IMR-90 (cell line): ENCODE measurements at regions not wholly inside any gene's neighbourhood (a gene's known extent, or its start where the extent isn't known, plus 50 kb on each side); places are given as distances from the start of the nearest gene placed in this dataset.

ENCODE experiments used
- ATAC-seq: fragments of 200-7000 bp; cut with Tn5 transposase; 2 replicates; pipeline ENCODE4 v1.9.1; 2020; ENCODE audit warnings: low read depth, mild to moderate bottlenecking, moderate library complexity
- BruUV-seq: library from RNA; stranded (reverse); fragments of 400-500 nt; replicated peaks from 2 replicates; lab custom pipeline; 2021; lab: Mats Ljungman, UMichigan
- CTCF ChIA-PET: fragments of 300-600 bp; formaldehyde crosslinking; extraction: SDS; loops from one replicate; lab custom pipeline; 2021; ENCODE audit warnings: antibody characterized with exemption; lab: Yijun Ruan, JAX
- POLR2A ChIA-PET: fragments of 300-600 bp; sonication (Branson Sonifier 250); formaldehyde crosslinking; loops from one replicate; lab custom pipeline; 2022; ENCODE audit warnings: antibody characterized with exemption; ENCODE audit not compliant: unreplicated experiment; lab: Charles Lee
- DNase-seq: peaks from one replicate; pipeline ENCODE4 v3.0.0; 2013
- H2AFZ ChIP-seq: replicated peaks from 2 replicates; pipeline ENCODE3; 2013; ENCODE audit warnings: low read length, mild to moderate bottlenecking; ENCODE audit not compliant: poor library complexity
- H2AK5ac ChIP-seq: 2 replicates; pipeline ENCODE4 v1.6.1; 2013; ENCODE audit warnings: low read depth, low read length, inconsistent platforms
- H2AK9ac ChIP-seq: replicated peaks from 2 replicates; pipeline ENCODE3; 2013; ENCODE audit warnings: mild to moderate bottlenecking, low read depth, low read length, moderate library complexity; ENCODE audit not compliant: poor library complexity
- H2BK120ac ChIP-seq: 2 replicates; pipeline ENCODE4 v1.6.1; 2013; ENCODE audit warnings: low read depth, low read length, inconsistent platforms
- H2BK15ac ChIP-seq: 3 replicates; pipeline ENCODE4 v1.6.1; 2013; ENCODE audit warnings: low read depth, low read length, inconsistent platforms
- H2BK20ac ChIP-seq: 2 replicates; pipeline ENCODE4 v1.6.1; 2013; ENCODE audit warnings: low read depth, mild to moderate bottlenecking, inconsistent platforms, low read length, moderate library complexity
- H2BK5ac ChIP-seq: 2 replicates; pipeline ENCODE4 v1.6.1; 2013; ENCODE audit warnings: mild to moderate bottlenecking, low read depth, low read length, inconsistent platforms; ENCODE audit not compliant: poor library complexity, severe bottlenecking
- H3K14ac ChIP-seq: replicated peaks from 2 replicates; pipeline ENCODE4 v1.6.1; 2013; ENCODE audit warnings: low read depth, low read length, inconsistent platforms
- H3K18ac ChIP-seq: 2 replicates; pipeline ENCODE4 v1.6.1; 2013; ENCODE audit warnings: low read depth, low read length, control low read depth
- H3K23ac ChIP-seq: 2 replicates; pipeline ENCODE4 v1.6.1; 2013; ENCODE audit warnings: low read depth, low read length, inconsistent platforms
- H3K27ac ChIP-seq: 2 replicates; pipeline ENCODE4 v1.5.1; 2013; ENCODE audit warnings: mild to moderate bottlenecking, control low read depth, low read length; ENCODE audit not compliant: insufficient read depth
- H3K27me3 ChIP-seq: 2 replicates; pipeline ENCODE4 v1.6.1; 2013; ENCODE audit warnings: low read length; ENCODE audit not compliant: control insufficient read depth, insufficient read depth
- H3K36me3 ChIP-seq: 2 replicates; pipeline ENCODE4 v1.6.1; 2013; ENCODE audit warnings: low read length, mixed read lengths; ENCODE audit not compliant: control insufficient read depth, insufficient read depth
- H3K4ac ChIP-seq: 2 replicates; pipeline ENCODE4 v1.6.1; 2013; ENCODE audit warnings: low read depth, low read length, inconsistent platforms
- H3K4me1 ChIP-seq: 2 replicates; pipeline ENCODE4 v1.6.1; 2013; ENCODE audit warnings: low read length, mixed read lengths; ENCODE audit not compliant: control insufficient read depth, insufficient read depth
- H3K4me2 ChIP-seq: 2 replicates; pipeline ENCODE4 v1.6.1; 2013; ENCODE audit warnings: low read depth, mild to moderate bottlenecking, control low read depth, low read length, moderate library complexity
- H3K4me3 ChIP-seq: 2 replicates; pipeline ENCODE4 v1.5.1; 2013; ENCODE audit warnings: low read depth, mild to moderate bottlenecking, control low read depth, low read length, moderate library complexity; ENCODE audit not compliant: insufficient read depth
- H3K56ac ChIP-seq: 2 replicates; pipeline ENCODE4 v1.6.1; 2013; ENCODE audit warnings: low read length, inconsistent platforms; ENCODE audit not compliant: insufficient read depth; ENCODE audit errors: extremely low read depth
- H3K79me1 ChIP-seq, 2 experiments: 2 replicates each; pipeline ENCODE4 v1.6.1; 2013; ENCODE audit warnings: low read length in 2 of 2, inconsistent platforms in 1 of 2, low read depth in 1 of 2
- H3K9ac ChIP-seq: 2 replicates; pipeline ENCODE4 v1.6.1; 2013; ENCODE audit warnings: low read depth, low read length, control low read depth
- H3K9me1 ChIP-seq: 2 replicates; pipeline ENCODE4 v1.6.1; 2013; ENCODE audit warnings: low read length, inconsistent platforms; ENCODE audit not compliant: insufficient read depth
- H3K9me3 ChIP-seq: 2 replicates; pipeline ENCODE4 v1.6.1; 2013; ENCODE audit warnings: low read length; ENCODE audit not compliant: control insufficient read depth, insufficient read depth
- H4K20me1 ChIP-seq: 2 replicates; pipeline ENCODE4 v1.6.1; 2013; ENCODE audit warnings: low read length, inconsistent platforms; ENCODE audit not compliant: insufficient read depth
- H4K5ac ChIP-seq: 2 replicates; pipeline ENCODE4 v1.6.1; 2013; ENCODE audit warnings: mild to moderate bottlenecking, low read depth, low read length, control low read depth
- H4K8ac ChIP-seq, 2 experiments: 2 replicates each; pipeline ENCODE4 v1.6.1; 2013; ENCODE audit warnings: low read depth in 2 of 2, low read length in 2 of 2, control low read depth in 1 of 2, inconsistent platforms in 1 of 2
- H4K91ac ChIP-seq: 2 replicates; pipeline ENCODE4 v1.6.1; 2013; ENCODE audit warnings: low read depth, low read length, inconsistent platforms; ENCODE audit not compliant: insufficient read depth
- BHLHE40 ChIP-seq: fragments of 150-350 bp; IDR thresholded peaks from 2 replicates; pipeline ENCODE4 v1.6.1; 2016; ENCODE audit warnings: mild to moderate bottlenecking, low read depth, low read length
- CEBPB ChIP-seq: IDR thresholded peaks from 2 replicates; pipeline ENCODE4 v1.6.1; 2012; ENCODE audit warnings: low read depth, low read length, improper control_type of control experiment
- CHD1 ChIP-seq: IDR thresholded peaks from 2 replicates; pipeline ENCODE4 v1.6.1; 2012; ENCODE audit warnings: low read depth, low read length, improper control_type of control experiment
- ELK1 ChIP-seq: fragments of 150-350 bp; IDR thresholded peaks from 2 replicates; pipeline ENCODE4 v1.6.1; 2016; ENCODE audit warnings: low read depth, mild to moderate bottlenecking, low read length, moderate library complexity, borderline replicate concordance
- FOS ChIP-seq: fragments of 150-350 bp; IDR thresholded peaks from 2 replicates; pipeline ENCODE4 v1.6.1; 2016; ENCODE audit warnings: low read depth, low read length
- MAZ ChIP-seq: IDR thresholded peaks from 2 replicates; pipeline ENCODE4 v1.6.1; 2012; ENCODE audit warnings: low read depth, mild to moderate bottlenecking, low read length, improper control_type of control experiment, moderate library complexity, borderline replicate concordance
- MXI1 ChIP-seq: IDR thresholded peaks from 2 replicates; pipeline ENCODE4 v1.6.1; 2012; ENCODE audit warnings: low read depth, mild to moderate bottlenecking, low read length, moderate library complexity, borderline replicate concordance
- POLR2A ChIP-seq: IDR thresholded peaks from 2 replicates; pipeline ENCODE4 v1.6.1; 2012; ENCODE audit warnings: mild to moderate bottlenecking, low read depth, low read length
- RAD21 ChIP-seq: IDR thresholded peaks from 2 replicates; pipeline ENCODE4 v1.6.1; 2012; ENCODE audit warnings: low read length, improper control_type of control experiment
- RCOR1 ChIP-seq: IDR thresholded peaks from 2 replicates; pipeline ENCODE4 v1.6.1; 2012; ENCODE audit warnings: mild to moderate bottlenecking, low read length, improper control_type of control experiment; ENCODE audit not compliant: insufficient replicate concordance
- RFX5 ChIP-seq: IDR thresholded peaks from 2 replicates; pipeline ENCODE4 v1.8.0; 2012; ENCODE audit warnings: low read depth, mild to moderate bottlenecking, low read length, moderate library complexity
- SMC3 ChIP-seq: fragments of 150-350 bp; IDR thresholded peaks from 2 replicates; pipeline ENCODE4 v1.6.1; 2016; ENCODE audit warnings: low read depth, mild to moderate bottlenecking, antibody characterized with exemption, low read length, moderate library complexity
- USF2 ChIP-seq: fragments of 150-350 bp; IDR thresholded peaks from 2 replicates; pipeline ENCODE4 v1.6.1; 2017; ENCODE audit warnings: mild to moderate bottlenecking, antibody characterized with exemption, low read length, low read depth
- whole genome bisulfite sequencing, 2 experiments: methylation state at CpG; one replicate each; pipeline versions ENCODE4 v1.1.5 to v1.1.7; 2013; ENCODE audit warnings: missing lambda C conversion rate in 2 of 2; ENCODE audit not compliant: insufficient read length in 1 of 2; ENCODE audit errors: extremely low coverage in 2 of 2; 5-methylcytosine and 5-hydroxymethylcytosine counted together
- dilution Hi-C: fragments of 300-500 bp; cut with HindIII; formaldehyde crosslinking; loops from one replicate; pipeline ENCODE4 v1.14.3; 2018; ENCODE audit warnings: low sequenced_read_pairs; ENCODE audit not compliant: unreplicated experiment
- in situ Hi-C: fragments of 300-500 bp; cut with MboI; formaldehyde crosslinking; loops from 3 replicates; pipeline ENCODE4 v1.14.3; 2019; ENCODE audit warnings: low sequenced_read_pairs, inconsistent platforms, mixed read lengths
- intact Hi-C: fragments of 100-400 bp; cut with micrococcal nuclease; formaldehyde crosslinking; loops from 2 replicates; pipeline ENCODE4 v1.10.0; 2022

GRCh38 chr2:67641312-67642045, 244.3 kb downstream of the ETAA1 start:
- intact Hi-C loops, result no loop called here
- DNase-seq, result no peak
- H3K4me3 ChIP-seq, result no peak overlapping the region
- H3K79me1 ChIP-seq, result no peaks in the 10 kb centered on the region
- H3K9me3 ChIP-seq, result no peaks in the 10 kb centered on the region
- H2BK20ac ChIP-seq, result no peak overlapping the region
- H3K4me1 ChIP-seq, result no peaks in the 10 kb centered on the region; the same call in 1 of the 2 replicates
- no CpG with 5 or more reads among the region's 3 CpGs for WGBS, 2 experiments
- H4K91ac ChIP-seq, result no peak overlapping the region
- in situ Hi-C loops, result loop anchor here (10.0 to 25.0 kb wide), 3 partner anchors 404 to 1207 kb away; partner anchors contain the start of gene MEIS1
- H3K23ac ChIP-seq, result no peak overlapping the region
- no TSS peak for BruUV-seq
- dilution Hi-C loops, result no loop called here
- CTCF ChIA-PET, result no interaction called here
- POLR2A ChIA-PET, result no interaction called here
- no peak overlapping the region for H2AK5ac ChIP-seq
- no peak for ATAC-seq
- no peak overlapping the region for H3K56ac ChIP-seq
- TF ChIP-seq CHD1 (no peak), RAD21 (no peak), RCOR1 (no peak), CEBPB (no peak), FOS (no peak), POLR2A (no peak), ELK1 (no peak), MAZ (no peak), RFX5 (no peak), USF2 (no peak), BHLHE40 (no peak), SMC3 (no peak), MXI1 (no peak)
- no peak overlapping the region for H3K18ac ChIP-seq
- no peak overlapping the region for H2AK9ac ChIP-seq
- no peak overlapping the region for H2BK15ac ChIP-seq
- H4K8ac ChIP-seq, result no peak overlapping the region
- H3K9ac ChIP-seq, result no peak overlapping the region
- no peak overlapping the region for H2AFZ ChIP-seq
- no peak overlapping the region for H3K27ac ChIP-seq
- H3K27me3 ChIP-seq, result no peaks in the 10 kb centered on the region
- H4K20me1 ChIP-seq, result no peaks in the 10 kb centered on the region
- H2BK120ac ChIP-seq, result no peak overlapping the region
- H4K5ac ChIP-seq, result no peak overlapping the region
- H3K14ac ChIP-seq, result no peak overlapping the region
- H3K4ac ChIP-seq, result no peak overlapping the region
- H3K9me1 ChIP-seq, result no peaks in the 10 kb centered on the region
- no peak overlapping the region for H2BK5ac ChIP-seq
- H3K4me2 ChIP-seq, result no peak overlapping the region
- H3K36me3 ChIP-seq, result no peaks in the 10 kb centered on the region
